HepG2 (cell line): ENCODE measurements at regions not wholly inside any gene's neighbourhood (a gene's known extent, or its start where the extent isn't known, plus 50 kb on each side); places are given as distances from the start of the nearest gene placed in this dataset.

Experiments used
- ATAC-seq: fragments of 200-7000 bp; cut with Tn5 transposase; 3 replicates; pipeline ENCODE4 v1.9.1; 2020; ENCODE audit warnings: mild to moderate bottlenecking, moderate library complexity
- BruUV-seq: library from RNA; stranded (reverse); fragments of 400-500 nt; replicated peaks from 2 replicates; lab custom pipeline; 2021; lab: Mats Ljungman, UMichigan
- CTCF ChIA-PET: fragments of 300-600 bp; formaldehyde crosslinking; extraction: SDS; loops from one replicate; lab custom pipeline; 2021; ENCODE audit warnings: low total read pairs, inconsistent platforms, low intra/inter-chr PET ratio; lab: Yijun Ruan, JAX
- POLR2A ChIA-PET: fragments of 350-600 bp; sonication (Branson Sonifier 250); formaldehyde crosslinking; loops from one replicate; lab custom pipeline; 2020; ENCODE audit warnings: antibody characterized with exemption, inconsistent platforms; lab: Yijun Ruan, JAX
- DNase-seq: peaks from one replicate; pipeline ENCODE4 v3.0.0-alpha.2; 2015; ENCODE audit warnings: low spot score
- FAIRE-seq: peaks from 3 replicates; lab custom pipeline; 2011; peaks lifted over from hg19 to GRCh38; lab: Jason Lieb, UNC
- H2AFZ ChIP-seq: one replicate; pipeline ENCODE4 v1.6.1; 2011; ENCODE audit warnings: low read length, inconsistent platforms
- H3K27ac ChIP-seq: fragments of 300-600 bp; 3 replicates; pipeline ENCODE4 v1.8.0; 2011; ENCODE audit warnings: mixed run types, mild to moderate bottlenecking, mixed read lengths, low read length, inconsistent platforms; ENCODE audit not compliant: insufficient read depth; ENCODE audit errors: extremely low read length
- H3K27me3 ChIP-seq, 2 experiments: fragments of 200-600 bp in 1 of 2; 2 replicates in 1 of 2; 3 replicates in 1 of 2; pipeline versions ENCODE4 v1.6.0 to v1.8.0; 2011; ENCODE audit warnings: low read length in 2 of 2, mild to moderate bottlenecking in 2 of 2, moderate library complexity in 2 of 2, inconsistent platforms in 1 of 2; ENCODE audit not compliant: insufficient read depth in 2 of 2, control insufficient read depth in 1 of 2
- H3K36me3 ChIP-seq, 2 experiments: fragments of 200-600 bp in 1 of 2; replicated peaks in 1 of 2; 2 replicates in 1 of 2; 3 replicates in 1 of 2; pipeline versions ENCODE4 v1.5.1 to v1.8.0; 2011; ENCODE audit warnings: low read length in 2 of 2, inconsistent platforms in 1 of 2; ENCODE audit not compliant: insufficient read depth in 2 of 2, control insufficient read depth in 1 of 2
- H3K4me1 ChIP-seq: 2 replicates; pipeline ENCODE4 v1.5.1; 2012; ENCODE audit warnings: low read length, inconsistent platforms; ENCODE audit not compliant: insufficient read depth
- H3K4me2 ChIP-seq: 2 replicates; pipeline ENCODE4 v1.6.0; 2011; ENCODE audit warnings: low read depth, low read length, inconsistent platforms
- H3K4me3 ChIP-seq, 3 experiments: fragments of 200-600 bp in 1 of 3; sonication (generic), shearing (Covaris generic) in 1 of 3; replicated peaks in 1 of 3; 2 replicates each; pipeline ENCODE4 v1.5.1; 2011 to 2016; ENCODE audit warnings: low read length in 3 of 3, inconsistent platforms in 2 of 3, low read depth in 2 of 3, mild to moderate bottlenecking in 2 of 3, control low read depth in 1 of 3, mixed read lengths in 1 of 3; ENCODE audit not compliant: insufficient read depth in 1 of 3
- H3K79me2 ChIP-seq: one replicate; pipeline ENCODE4 v1.6.1; 2011; ENCODE audit warnings: low read length, inconsistent platforms; ENCODE audit not compliant: insufficient read depth
- H3K9ac ChIP-seq: 2 replicates; pipeline ENCODE4 v1.6.0; 2011; ENCODE audit warnings: mild to moderate bottlenecking, low read depth, low read length, inconsistent platforms; ENCODE audit not compliant: insufficient read depth
- H3K9me3 ChIP-seq: 2 replicates; pipeline ENCODE4 v1.5.1; 2012; ENCODE audit warnings: mild to moderate bottlenecking, low read length
- H4K20me1 ChIP-seq: 2 replicates; pipeline ENCODE4 v1.6.0; 2011; ENCODE audit warnings: inconsistent platforms, mild to moderate bottlenecking, low read length, moderate library complexity; ENCODE audit not compliant: insufficient read depth
- CHD2 ChIP-seq: IDR thresholded peaks from 2 replicates; pipeline ENCODE4 v1.6.1; 2011; ENCODE audit warnings: low read depth, low read length, improper control_type of control experiment
- FOXA3 ChIP-seq: IDR thresholded peaks from 2 replicates; pipeline ENCODE4 v1.6.1; 2016; ENCODE audit warnings: missing genetic modification reagents, missing compliant biosample characterization
- MXD4 ChIP-seq: IDR thresholded peaks from 2 replicates; pipeline ENCODE4 v1.6.1; 2016; ENCODE audit warnings: mild to moderate bottlenecking, missing biosample characterization, missing genetic modification reagents
- POGZ ChIP-seq: sonication (generic); formaldehyde crosslinking; IDR thresholded peaks from 2 replicates; pipeline ENCODE4 v1.4.0; 2020; ENCODE audit warnings: mild to moderate bottlenecking, missing genetic modification reagents
- SMYD3 ChIP-seq: sonication (generic); formaldehyde crosslinking; IDR thresholded peaks from 2 replicates; pipeline ENCODE4 v1.8.1; 2023; ENCODE audit warnings: mild to moderate bottlenecking, missing genetic modification reagents
- SOX6 ChIP-seq, 2 experiments: fragments of 450-650 bp in 1 of 2; sonication (generic) in 1 of 2; formaldehyde crosslinking in 1 of 2; IDR thresholded peaks; 2 replicates each; pipeline versions ENCODE4 v1.4.0 to v1.6.1; 2017 to 2020; ENCODE audit warnings: antibody characterized with exemption in 1 of 2, mild to moderate bottlenecking in 1 of 2, missing genetic modification reagents in 1 of 2
- TP53 ChIP-seq: sonication (generic); formaldehyde crosslinking; conservative IDR thresholded peaks from 2 replicates; pipeline ENCODE4 v1.4.0; 2020; ENCODE audit warnings: missing genetic modification reagents
- WIZ ChIP-seq: sonication (generic); formaldehyde crosslinking; IDR thresholded peaks from 2 replicates; pipeline ENCODE4 v1.5.1; 2020; ENCODE audit warnings: mild to moderate bottlenecking, missing genetic modification reagents
- ZNF441 ChIP-seq: sonication (generic); formaldehyde crosslinking; IDR thresholded peaks from 2 replicates; pipeline ENCODE4 v1.7.0; 2021; ENCODE audit warnings: missing genetic modification reagents, borderline replicate concordance
- ZNF850 ChIP-seq: sonication (generic); formaldehyde crosslinking; conservative IDR thresholded peaks from 2 replicates; pipeline ENCODE4 v1.9.0; 2021; ENCODE audit warnings: mild to moderate bottlenecking, missing genetic modification reagents
- ZNF878 ChIP-seq: sonication (generic); formaldehyde crosslinking; IDR thresholded peaks from 2 replicates; pipeline ENCODE4 v1.8.1; 2023; ENCODE audit warnings: mild to moderate bottlenecking, missing genetic modification reagents, moderate library complexity
- WGBS: methylation state at CpG from one replicate; pipeline ENCODE4 v1.1.6; 2017; ENCODE audit warnings: low lambda C conversion rate; 5-methylcytosine and 5-hydroxymethylcytosine counted together
- in situ Hi-C: cut with HindIII; loops from 2 replicates; pipeline ENCODE4 v1.10.0; 2017; ENCODE audit warnings: low pct_unique_long_range_greater_than_20kb; ENCODE audit not compliant: extremely low pct_ligation_motif_present
- intact Hi-C: fragments of 100-400 bp; cut with micrococcal nuclease; formaldehyde crosslinking; loops from one replicate; pipeline ENCODE4 v1.10.0; 2022; ENCODE audit not compliant: unreplicated experiment
- TF ChIP-seq, protein P1 (sequence below): sonication (generic); formaldehyde crosslinking; IDR thresholded peaks from 2 replicates; pipeline ENCODE4 v1.9.0; 2022; ENCODE audit warnings: low read depth, missing genetic modification reagents
- TF ChIP-seq, protein P2 (sequence below): sonication (generic); formaldehyde crosslinking; IDR thresholded peaks from 2 replicates; pipeline ENCODE4 v1.8.1; 2023; ENCODE audit warnings: mild to moderate bottlenecking, missing genetic modification reagents
- TF ChIP-seq, protein P3 (sequence below): sonication (generic); formaldehyde crosslinking; IDR thresholded peaks from 2 replicates; pipeline ENCODE4 v1.5.1; 2020; ENCODE audit warnings: mild to moderate bottlenecking, moderate library complexity, missing genetic modification reagents
- TF ChIP-seq, protein P4 (sequence below): sonication (generic); formaldehyde crosslinking; IDR thresholded peaks from 2 replicates; pipeline ENCODE4 v1.5.0; 2020; ENCODE audit warnings: mild to moderate bottlenecking, missing genetic modification reagents, moderate library complexity

DNA sequence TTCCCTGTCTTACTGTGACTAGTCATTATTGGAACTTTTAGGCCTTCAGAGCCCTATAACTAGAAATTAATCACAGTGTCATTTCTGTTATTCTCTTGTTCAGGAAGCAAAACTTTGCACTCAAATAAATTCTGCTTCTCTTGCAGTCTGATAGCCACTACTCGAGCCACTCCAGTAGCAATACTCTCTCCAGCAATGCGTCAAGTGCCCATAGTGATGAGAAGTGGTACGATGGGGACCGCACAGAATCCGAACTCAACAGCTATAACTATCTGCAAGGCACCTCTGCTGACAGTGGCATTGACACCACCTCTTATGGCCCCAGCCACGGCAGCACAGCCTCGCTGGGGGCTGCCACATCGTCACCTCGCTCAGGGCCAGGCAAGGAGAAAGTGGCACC is 223.2 kb upstream of the RGS6 start:
- no peak for TF ChIP-seq TP53 (CRISPR knock-in tag)
- TF ChIP-seq MXD4, result no peak
- no peak for TF ChIP-seq ZNF441 (CRISPR knock-in tag)
- TF ChIP-seq ZNF850 (CRISPR knock-in tag), result no peak
- TF ChIP-seq FOXA3 (CRISPR knock-in tag), result no peak
- TF ChIP-seq, protein P1, sequence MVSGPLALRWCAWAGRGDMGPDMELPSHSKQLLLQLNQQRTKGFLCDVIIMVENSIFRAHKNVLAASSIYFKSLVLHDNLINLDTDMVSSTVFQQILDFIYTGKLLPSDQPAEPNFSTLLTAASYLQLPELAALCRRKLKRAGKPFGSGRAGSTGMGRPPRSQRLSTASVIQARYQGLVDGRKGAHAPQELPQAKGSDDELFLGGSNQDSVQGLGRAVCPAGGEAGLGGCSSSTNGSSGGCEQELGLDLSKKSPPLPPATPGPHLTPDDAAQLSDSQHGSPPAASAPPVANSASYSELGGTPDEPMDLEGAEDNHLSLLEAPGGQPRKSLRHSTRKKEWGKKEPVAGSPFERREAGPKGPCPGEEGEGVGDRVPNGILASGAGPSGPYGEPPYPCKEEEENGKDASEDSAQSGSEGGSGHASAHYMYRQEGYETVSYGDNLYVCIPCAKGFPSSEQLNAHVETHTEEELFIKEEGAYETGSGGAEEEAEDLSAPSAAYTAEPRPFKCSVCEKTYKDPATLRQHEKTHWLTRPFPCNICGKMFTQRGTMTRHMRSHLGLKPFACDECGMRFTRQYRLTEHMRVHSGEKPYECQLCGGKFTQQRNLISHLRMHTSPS (CRISPR knock-in tag), result no peak
- no peak for TF ChIP-seq POGZ (CRISPR knock-in tag)
- TF ChIP-seq CHD2, result no peak
- no peak for TF ChIP-seq SOX6 (IDR thresholded peaks at IDR 0.05)
- no peak for TF ChIP-seq SOX6 (CRISPR knock-in tag; IDR thresholded peaks at IDR 0.05)
- TF ChIP-seq ZNF878 (CRISPR knock-in tag), result no peak
- TF ChIP-seq, protein P2, sequence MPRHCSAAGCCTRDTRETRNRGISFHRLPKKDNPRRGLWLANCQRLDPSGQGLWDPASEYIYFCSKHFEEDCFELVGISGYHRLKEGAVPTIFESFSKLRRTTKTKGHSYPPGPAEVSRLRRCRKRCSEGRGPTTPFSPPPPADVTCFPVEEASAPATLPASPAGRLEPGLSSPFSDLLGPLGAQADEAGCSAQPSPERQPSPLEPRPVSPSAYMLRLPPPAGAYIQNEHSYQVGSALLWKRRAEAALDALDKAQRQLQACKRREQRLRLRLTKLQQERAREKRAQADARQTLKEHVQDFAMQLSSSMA, result no peak
- TF ChIP-seq SMYD3 (CRISPR knock-in tag), result no peak
- TF ChIP-seq, protein P3, sequence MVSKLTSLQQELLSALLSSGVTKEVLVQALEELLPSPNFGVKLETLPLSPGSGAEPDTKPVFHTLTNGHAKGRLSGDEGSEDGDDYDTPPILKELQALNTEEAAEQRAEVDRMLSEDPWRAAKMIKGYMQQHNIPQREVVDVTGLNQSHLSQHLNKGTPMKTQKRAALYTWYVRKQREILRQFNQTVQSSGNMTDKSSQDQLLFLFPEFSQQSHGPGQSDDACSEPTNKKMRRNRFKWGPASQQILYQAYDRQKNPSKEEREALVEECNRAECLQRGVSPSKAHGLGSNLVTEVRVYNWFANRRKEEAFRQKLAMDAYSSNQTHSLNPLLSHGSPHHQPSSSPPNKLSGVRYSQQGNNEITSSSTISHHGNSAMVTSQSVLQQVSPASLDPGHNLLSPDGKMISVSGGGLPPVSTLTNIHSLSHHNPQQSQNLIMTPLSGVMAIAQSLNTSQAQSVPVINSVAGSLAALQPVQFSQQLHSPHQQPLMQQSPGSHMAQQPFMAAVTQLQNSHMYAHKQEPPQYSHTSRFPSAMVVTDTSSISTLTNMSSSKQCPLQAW, result no peak
- no peak for TF ChIP-seq WIZ (CRISPR knock-in tag)
- TF ChIP-seq, protein P4, sequence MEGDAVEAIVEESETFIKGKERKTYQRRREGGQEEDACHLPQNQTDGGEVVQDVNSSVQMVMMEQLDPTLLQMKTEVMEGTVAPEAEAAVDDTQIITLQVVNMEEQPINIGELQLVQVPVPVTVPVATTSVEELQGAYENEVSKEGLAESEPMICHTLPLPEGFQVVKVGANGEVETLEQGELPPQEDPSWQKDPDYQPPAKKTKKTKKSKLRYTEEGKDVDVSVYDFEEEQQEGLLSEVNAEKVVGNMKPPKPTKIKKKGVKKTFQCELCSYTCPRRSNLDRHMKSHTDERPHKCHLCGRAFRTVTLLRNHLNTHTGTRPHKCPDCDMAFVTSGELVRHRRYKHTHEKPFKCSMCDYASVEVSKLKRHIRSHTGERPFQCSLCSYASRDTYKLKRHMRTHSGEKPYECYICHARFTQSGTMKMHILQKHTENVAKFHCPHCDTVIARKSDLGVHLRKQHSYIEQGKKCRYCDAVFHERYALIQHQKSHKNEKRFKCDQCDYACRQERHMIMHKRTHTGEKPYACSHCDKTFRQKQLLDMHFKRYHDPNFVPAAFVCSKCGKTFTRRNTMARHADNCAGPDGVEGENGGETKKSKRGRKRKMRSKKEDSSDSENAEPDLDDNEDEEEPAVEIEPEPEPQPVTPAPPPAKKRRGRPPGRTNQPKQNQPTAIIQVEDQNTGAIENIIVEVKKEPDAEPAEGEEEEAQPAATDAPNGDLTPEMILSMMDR, result no peak
- 99% methylated on average over 6 of the region's 9 CpGs for WGBS
- no peak for FAIRE-seq
- BruUV-seq, result no TSS peak
- H3K27ac ChIP-seq, result no peak overlapping the region
- no peak overlapping the region for H3K4me3 ChIP-seq
- no peaks in the 10 kb centered on the region for H3K27me3 ChIP-seq
- ATAC-seq, result no peak
- no peak for DNase-seq
- H3K9ac ChIP-seq, result no peak overlapping the region
- intact Hi-C loops, result no loop called here
- CTCF ChIA-PET, result no interaction called here
- H3K36me3 ChIP-seq, result peaks cover 4 to 21% of the 10 kb centered on the region in 2 experiments; a peak in 3 of 5 replicates
- H4K20me1 ChIP-seq, result no peaks in the 10 kb centered on the region
- no peaks in the 10 kb centered on the region for H3K4me1 ChIP-seq
- H3K4me2 ChIP-seq, result no peak overlapping the region
- no peak overlapping the region for H2AFZ ChIP-seq
- in situ Hi-C loops, result no loop called here
- POLR2A ChIA-PET, result no interaction called here
- H3K9me3 ChIP-seq, result no peaks in the 10 kb centered on the region
- H3K79me2 ChIP-seq, result no peaks in the 10 kb centered on the region
